ENCODE measurements at regions not wholly inside any gene's neighbourhood (a gene's known extent, or its start where the extent isn't known, plus 50 kb on each side); places are given as distances from the start of the nearest gene placed in this dataset.
"Not testable (repeated sequence)": the region's sequence is repeated elsewhere in the genome, so short reads cannot be mapped to it uniquely, and the experiment has no call there.

GRCh38 chr6:26773414-26773813 lies 113.9 kb upstream of the ZNF322 start:
- H3K4me3 ChIP-seq, H3K9me3 ChIP-seq, H3K27me3 ChIP-seq, H3K36me3 ChIP-seq, DNase-seq: not testable (repeated sequence)

- H3K27me3 ChIP-seq, H3K36me3 ChIP-seq, H3K9me3 ChIP-seq, DNase-seq, H3K4me3 ChIP-seq: not testable (repeated sequence)
Measured at GRCh38 chr6:26780563-26780962, 121.0 kb upstream of the ZNF322 start.

GRCh38 chr6:26795474-26796307 lies 136.1 kb upstream of the ZNF322 start:
- not testable (repeated sequence) for H3K4me3 ChIP-seq, H3K36me3 ChIP-seq, H3K9me3 ChIP-seq, H3K27me3 ChIP-seq, DNase-seq

GRCh38 chr6:26799903-26800633 lies 140.5 kb upstream of the ZNF322 start:
- H3K36me3 ChIP-seq, H3K27me3 ChIP-seq, H3K4me3 ChIP-seq, H3K9me3 ChIP-seq, DNase-seq: not testable (repeated sequence)

GRCh38 chr6:26803762-26804161 lies 144.2 kb upstream of the ZNF322 start:
- H3K36me3 ChIP-seq, result not testable (repeated sequence)

GRCh38 chr6:26811486-26812116 lies 152.1 kb upstream of the ZNF322 start:
- H3K36me3 ChIP-seq, H3K4me3 ChIP-seq, H3K9me3 ChIP-seq, DNase-seq, H3K27me3 ChIP-seq: not testable (repeated sequence)

More at GRCh38 chr6:26803762-26804161, 144.2 kb upstream of the ZNF322 start:
- not testable (repeated sequence) for H3K4me3 ChIP-seq, H3K9me3 ChIP-seq, H3K27me3 ChIP-seq, DNase-seq

- not testable (repeated sequence) for H3K27me3 ChIP-seq, DNase-seq, H3K36me3 ChIP-seq, H3K9me3 ChIP-seq, H3K4me3 ChIP-seq
Measured at GRCh38 chr6:26818640-26819225, 159.2 kb upstream of the ZNF322 start.

- H3K36me3 ChIP-seq, H3K27me3 ChIP-seq, H3K9me3 ChIP-seq, H3K4me3 ChIP-seq, DNase-seq: not testable (repeated sequence)
Measured at GRCh38 chr6:26827965-26828364, 168.4 kb upstream of the ZNF322 start.

- H3K36me3 ChIP-seq, DNase-seq, H3K27me3 ChIP-seq, H3K4me3 ChIP-seq, H3K9me3 ChIP-seq: not testable (repeated sequence)
Measured at GRCh38 chr6:26829480-26829879, 169.9 kb upstream of the ZNF322 start.

GRCh38 chr6:26830992-26831391 lies 171.4 kb upstream of the ZNF322 start:
- not testable (repeated sequence) for H3K9me3 ChIP-seq, H3K27me3 ChIP-seq, H3K36me3 ChIP-seq, DNase-seq, H3K4me3 ChIP-seq

- H3K9me3 ChIP-seq, H3K36me3 ChIP-seq, DNase-seq, H3K27me3 ChIP-seq, H3K4me3 ChIP-seq: not testable (repeated sequence)
Measured at GRCh38 chr6:26835707-26836106, 176.2 kb upstream of the ZNF322 start.

- not testable (repeated sequence) for DNase-seq, H3K9me3 ChIP-seq, H3K36me3 ChIP-seq, H3K4me3 ChIP-seq, H3K27me3 ChIP-seq
Measured at GRCh38 chr6:26836657-26837056, 177.1 kb upstream of the ZNF322 start.

GRCh38 chr6:26844823-26845222 lies 185.3 kb upstream of the ZNF322 start:
- not testable (repeated sequence) for H3K27me3 ChIP-seq, H3K9me3 ChIP-seq, H3K4me3 ChIP-seq, H3K36me3 ChIP-seq, DNase-seq

- not testable (repeated sequence) for H3K9me3 ChIP-seq, H3K36me3 ChIP-seq, H3K27me3 ChIP-seq, H3K4me3 ChIP-seq, DNase-seq
Measured at GRCh38 chr6:26857289-26857688, 197.7 kb upstream of the ZNF322 start.

GRCh38 chr6:26859067-26859770 lies 199.7 kb upstream of the ZNF322 start:
- H3K27me3 ChIP-seq, H3K9me3 ChIP-seq, H3K36me3 ChIP-seq, H3K4me3 ChIP-seq, DNase-seq: not testable (repeated sequence)

- not testable (repeated sequence) for H3K4me3 ChIP-seq, H3K9me3 ChIP-seq, DNase-seq, H3K27me3 ChIP-seq, H3K36me3 ChIP-seq
Measured at GRCh38 chr6:26859771-26860163, 200.2 kb upstream of the ZNF322 start.

GRCh38 chr6:26861913-26862312 lies 202.4 kb upstream of the ZNF322 start:
- not testable (repeated sequence) for H3K36me3 ChIP-seq, H3K4me3 ChIP-seq, DNase-seq, H3K9me3 ChIP-seq, H3K27me3 ChIP-seq

Data from MG63 (cell line).